CD14-positive monocyte (primary cell): ENCODE measurements at regions not wholly inside any gene's neighbourhood (a gene's known extent, or its start where the extent isn't known, plus 50 kb on each side); places are given as distances from the start of the nearest gene placed in this dataset.

ENCODE experiments used
- DNase-seq, 3 donors: peaks; one replicate each; pipeline ENCODE4 v3.0.0-alpha.2; 2011 to 2022
- H2AFZ ChIP-seq: 2 replicates; pipeline ENCODE4 v1.6.0; 2012; ENCODE audit warnings: mild to moderate bottlenecking, low read depth, low read length, inconsistent platforms; ENCODE audit not compliant: insufficient read depth, poor library complexity, severe bottlenecking
- H3K27ac ChIP-seq, 2 donors: 1 replicate in 1 of 2; 2 replicates in 1 of 2; pipeline ENCODE4 v1.5.1; 2012 to 2013; ENCODE audit warnings: low read length in 2 of 2, control low read depth in 1 of 2, inconsistent platforms in 1 of 2, low read depth in 1 of 2, mild to moderate bottlenecking in 1 of 2
- H3K27me3 ChIP-seq, 2 donors: one replicate each; pipeline versions ENCODE4 v1.6.0 to v1.6.1; 2011 to 2013; ENCODE audit warnings: low read length in 2 of 2; ENCODE audit not compliant: control insufficient read depth in 2 of 2, insufficient read depth in 2 of 2
- H3K36me3 ChIP-seq, 2 donors: replicated peaks in 1 of 2; 1 replicate in 1 of 2; 2 replicates in 1 of 2; pipeline versions ENCODE4 v1.5.1 to v1.6.1; 2012 to 2013; ENCODE audit warnings: low read length in 2 of 2, control low read depth in 1 of 2, inconsistent platforms in 1 of 2, mild to moderate bottlenecking in 1 of 2; ENCODE audit not compliant: insufficient read depth in 2 of 2, control insufficient read depth in 1 of 2
- H3K4me1 ChIP-seq, 2 donors: 1 replicate in 1 of 2; 2 replicates in 1 of 2; pipeline versions ENCODE4 v1.5.1 to v1.6.1; 2012 to 2013; ENCODE audit warnings: low read length in 2 of 2, control low read depth in 1 of 2, inconsistent platforms in 1 of 2, mild to moderate bottlenecking in 1 of 2, moderate library complexity in 1 of 2; ENCODE audit not compliant: insufficient read depth in 2 of 2, control insufficient read depth in 1 of 2
- H3K4me2 ChIP-seq: replicated peaks from 2 replicates; pipeline ENCODE3; 2012; ENCODE audit warnings: low read length, moderate library complexity, mild to moderate bottlenecking; ENCODE audit not compliant: poor library complexity, severe bottlenecking; ENCODE audit errors: extremely low read depth
- H3K4me3 ChIP-seq, 3 experiments: fragments of 200-600 bp in 1 of 3; sonication (generic) in 1 of 3; replicated peaks in 1 of 3; 1 replicate in 2 of 3; 2 replicates in 1 of 3; pipeline ENCODE4 v1.5.1; 2011 to 2013; ENCODE audit warnings: low read length in 3 of 3, mild to moderate bottlenecking in 3 of 3, control low read depth in 2 of 3, low read depth in 2 of 3, inconsistent platforms in 1 of 3, moderate library complexity in 1 of 3
- H3K79me2 ChIP-seq: 2 replicates; pipeline ENCODE4 v1.6.0; 2012; ENCODE audit warnings: mild to moderate bottlenecking, control low read depth, inconsistent platforms, low read length, moderate library complexity; ENCODE audit not compliant: insufficient read depth
- H3K9ac ChIP-seq: 2 replicates; pipeline ENCODE4 v1.6.0; 2017; ENCODE audit warnings: low read length, mild to moderate bottlenecking; ENCODE audit not compliant: insufficient read depth, poor library complexity, severe bottlenecking
- H3K9me3 ChIP-seq, 2 donors: replicated peaks in 1 of 2; 1 replicate in 1 of 2; 2 replicates in 1 of 2; pipeline versions ENCODE4 v1.5.1 to v1.6.1; 2012 to 2013; ENCODE audit warnings: low read length in 2 of 2, control low read depth in 1 of 2; ENCODE audit not compliant: control insufficient read depth in 1 of 2, insufficient read depth in 1 of 2
- H4K20me1 ChIP-seq: 2 replicates; pipeline ENCODE4 v1.6.0; 2012; ENCODE audit warnings: mild to moderate bottlenecking, low read length, control low read depth, moderate library complexity; ENCODE audit not compliant: insufficient read depth
- H3K27ac Mint-ChIP-seq, 7 donors: one replicate each; pipeline ENCODE4 v1.8.0; 2020; ENCODE audit warnings: mild to moderate bottlenecking in 7 of 7, mixed read lengths in 7 of 7, moderate library complexity in 6 of 7, inconsistent platforms in 2 of 7
- H3K27me3 Mint-ChIP-seq, 3 donors: one replicate each; pipeline ENCODE4 v1.8.0; 2021 to 2022; ENCODE audit warnings: low read depth in 3 of 3, mild to moderate bottlenecking in 3 of 3, mixed read lengths in 3 of 3, moderate library complexity in 3 of 3, inconsistent platforms in 1 of 3
- H3K36me3 Mint-ChIP-seq, 2 donors: one replicate each; pipeline ENCODE4 v1.8.0; 2020; ENCODE audit warnings: mixed read lengths in 2 of 2, inconsistent platforms in 1 of 2, mild to moderate bottlenecking in 1 of 2
- H3K4me1 Mint-ChIP-seq: one replicate; pipeline ENCODE4 v1.8.0; 2020; ENCODE audit warnings: mild to moderate bottlenecking, mixed read lengths
- H3K4me3 Mint-ChIP-seq, 2 donors: one replicate each; pipeline ENCODE4 v1.8.0; 2020; ENCODE audit warnings: mild to moderate bottlenecking in 2 of 2, mixed read lengths in 2 of 2, moderate library complexity in 1 of 2
- H3K9me3 Mint-ChIP-seq, 7 donors: one replicate each; pipeline ENCODE4 v1.8.0; 2020 to 2022; ENCODE audit warnings: mixed read lengths in 7 of 7, mild to moderate bottlenecking in 6 of 7, moderate library complexity in 6 of 7, inconsistent platforms in 2 of 7
- CTCF ChIP-seq: fragments of 200-600 bp; IDR thresholded peaks from one replicate; pipeline ENCODE4 v1.8.0; 2022; ENCODE audit warnings: antibody characterized with exemption, mild to moderate bottlenecking
- WGBS: methylation state at CpG from one replicate; pipeline ENCODE4 v1.1.5; 2013; ENCODE audit warnings: missing lambda C conversion rate; ENCODE audit not compliant: insufficient coverage; 5-methylcytosine and 5-hydroxymethylcytosine counted together
- intact Hi-C, 2 donors: fragments of 100-400 bp; cut with micrococcal nuclease; formaldehyde crosslinking; loops; one replicate each; pipeline versions ENCODE4 v1.15.0 to v1.15.1; 2023

DNA sequence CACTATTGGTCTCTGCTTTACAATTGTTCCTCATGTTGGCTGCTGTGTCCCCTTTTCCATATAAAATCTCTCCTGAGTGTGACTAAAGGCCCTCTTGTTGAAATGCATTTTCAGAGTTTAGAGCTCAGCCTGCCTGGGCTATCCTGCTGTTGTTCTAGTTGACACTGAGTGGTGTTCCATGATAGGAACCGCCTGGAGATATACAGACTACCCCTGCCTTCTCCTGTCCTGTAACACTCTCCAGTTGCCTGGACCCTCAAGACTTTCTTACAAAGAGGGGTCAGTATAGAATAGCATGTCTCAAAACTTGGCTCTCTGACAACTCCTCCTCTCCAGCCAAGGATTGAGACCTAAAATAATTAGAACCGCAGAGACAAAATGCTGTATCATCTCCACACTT lies 152.0 kb upstream of the POU3F1 start:
- Histone ChIP-seq H4K20me1 (no peaks in the 10 kb centered on the region), H3K79me2 (no peaks in the 10 kb centered on the region), H3K27ac (no peak overlapping the region), H3K36me3 (no peaks in the 10 kb centered on the region), H2AFZ (no peak overlapping the region), H3K4me2 (no peak overlapping the region), H3K4me1 (no peaks in the 10 kb centered on the region), H3K4me3 (no peak overlapping the region), H3K9me3 (no peaks in the 10 kb centered on the region), H3K9ac (no peak overlapping the region), H3K27me3 (no peaks in the 10 kb centered on the region)
- DNase-seq: no peak
- TF ChIP-seq CTCF: no peak
- WGBS: no CpG with 5 or more reads among the region's 2 CpGs
- Mint-ChIP-seq H3K4me3 (no peak overlapping the region), H3K4me1 (no peaks in the 10 kb centered on the region), H3K9me3 (peaks cover 2 to 5% (median 3%) of the 10 kb centered on the region in 7 donors), H3K36me3 (no peaks in the 10 kb centered on the region), H3K27me3 (peaks cover 0 to 2% (median 0%) of the 10 kb centered on the region in 3 donors), H3K27ac (no peak overlapping the region)
- intact Hi-C loops: no loop called here

DNA sequence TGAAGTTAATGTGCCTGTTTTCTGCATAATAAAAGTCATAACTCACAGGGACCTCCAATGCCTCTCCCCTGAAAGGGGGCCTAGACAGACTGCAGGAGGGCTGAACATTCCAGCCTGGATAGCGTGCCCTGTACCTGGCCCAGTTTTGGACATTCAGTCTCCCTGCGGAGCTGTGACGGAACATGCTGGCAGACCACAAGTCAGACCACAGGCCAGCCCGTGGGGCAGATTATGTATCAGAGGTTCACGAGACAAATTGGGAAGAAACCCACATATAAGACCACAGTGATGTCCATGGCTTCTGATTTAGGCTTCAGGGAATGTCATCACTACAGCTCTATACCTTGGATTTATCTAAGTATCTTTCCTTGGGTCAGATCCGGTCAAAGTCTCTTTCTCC lies 151.5 kb upstream of the POU3F1 start:
- WGBS: 90% methylated on average over 6 of the region's 6 CpGs
- Histone ChIP-seq H3K4me3 (no peak overlapping the region), H2AFZ (no peak overlapping the region), H3K9me3 (no peaks in the 10 kb centered on the region), H3K27ac (no peak overlapping the region), H3K4me2 (no peak overlapping the region), H3K79me2 (no peaks in the 10 kb centered on the region), H4K20me1 (no peaks in the 10 kb centered on the region), H3K9ac (no peak overlapping the region), H3K4me1 (no peaks in the 10 kb centered on the region), H3K36me3 (no peaks in the 10 kb centered on the region), H3K27me3 (no peaks in the 10 kb centered on the region)
- Mint-ChIP-seq H3K36me3 (no peaks in the 10 kb centered on the region), H3K27ac (no peak overlapping the region), H3K4me3 (no peak overlapping the region), H3K4me1 (no peaks in the 10 kb centered on the region), H3K27me3 (peaks cover 0 to 2% (median 1%) of the 10 kb centered on the region in 3 donors), H3K9me3 (peaks cover 2 to 5% (median 3%) of the 10 kb centered on the region in 7 donors)
- no peak for TF ChIP-seq CTCF
- no peak for DNase-seq
- intact Hi-C loops: no loop called here
